ENCODE measurements at regions not wholly inside any gene's neighbourhood (a gene's known extent, or its start where the extent isn't known, plus 50 kb on each side); places are given as distances from the start of the nearest gene placed in this dataset.

DNA sequence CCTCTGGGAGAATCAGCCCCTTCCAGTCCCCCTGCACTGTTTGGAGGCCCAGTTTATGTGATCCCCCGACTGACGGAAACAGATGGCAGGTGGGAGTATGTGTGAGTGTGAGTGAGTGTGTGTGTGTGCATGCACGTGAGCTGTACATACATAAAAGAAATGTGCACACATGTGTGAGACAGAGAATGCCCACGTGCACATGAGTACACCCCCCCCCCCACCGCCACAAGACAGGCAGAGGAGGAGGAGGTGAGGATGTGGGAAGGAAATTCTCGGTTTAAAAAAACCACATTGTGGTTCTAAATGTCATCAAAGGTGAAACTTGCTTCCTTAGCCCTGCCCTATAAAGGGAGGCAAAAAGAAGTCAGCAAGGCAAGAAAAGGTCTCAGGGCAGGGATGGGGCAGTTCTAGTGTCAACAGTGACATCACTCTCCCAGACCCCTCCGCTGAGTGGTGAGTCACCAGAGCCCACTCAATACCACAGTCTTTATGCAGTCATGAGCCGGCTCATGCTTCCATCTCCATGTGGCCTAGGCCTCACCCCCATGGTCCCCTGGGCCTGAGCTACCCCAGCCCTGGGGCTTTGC, 79.2 kb upstream of the HSPA9 start:
- no peaks in the 10 kb centered on the region for H3K79me2 ChIP-seq (ENCODE audit: insufficient read depth, low read length)
- H3K4me1 Mint-ChIP-seq (ENCODE audit: low read depth, unreplicated experiment), result peaks cover 14% of the 10 kb centered on the region
- TF ChIP-seq CTCF (IDR thresholded peaks at IDR 0.05; ENCODE audit: insufficient read depth, low read depth, low read length), result no peak
- TF ChIP-seq EZH2 (IDR thresholded peaks at IDR 0.05; ENCODE audit: insufficient read depth, low read length), result no peak
- H3K27ac Mint-ChIP-seq (ENCODE audit: unreplicated experiment), result peak overlapping the region; percentile 58
- H3K9ac ChIP-seq (ENCODE audit: low read length), result peak overlapping the region; percentile 19
- DNase-seq (ENCODE audit: low read depth) (peak; percentile 76), FAIRE-seq (no peak)
- H3K4me3 ChIP-seq (ENCODE audit: insufficient read depth, low read depth, low read length), result no peak overlapping the region
- no peaks in the 10 kb centered on the region for H3K36me3 Mint-ChIP-seq (ENCODE audit: low read depth, unreplicated experiment)
- H4K20me1 ChIP-seq (ENCODE audit: insufficient read depth, low read length), result peaks cover 7% of the 10 kb centered on the region
- H3K9me3 ChIP-seq (ENCODE audit: insufficient read depth, low read depth, low read length), result no peaks in the 10 kb centered on the region
- peaks cover 3% of the 10 kb centered on the region for H3K9me3 Mint-ChIP-seq (ENCODE audit: unreplicated experiment)
- H3K27me3 Mint-ChIP-seq (ENCODE audit: low read depth, unreplicated experiment), result peaks cover 75% of the 10 kb centered on the region
- no peak overlapping the region for H3K27ac ChIP-seq (ENCODE audit: low read depth, low read length)
- H2AFZ ChIP-seq (ENCODE audit: low read depth, low read length), result no peak overlapping the region
- no peak overlapping the region for H3K4me3 Mint-ChIP-seq (ENCODE audit: unreplicated experiment)
- peaks cover 46% of the 10 kb centered on the region for H3K27me3 ChIP-seq (ENCODE audit: insufficient read depth, low read length)
- H3K36me3 ChIP-seq (ENCODE audit: insufficient read depth, low read length), result no peaks in the 10 kb centered on the region
- peaks cover 16% of the 10 kb centered on the region for H3K4me1 ChIP-seq (ENCODE audit: insufficient read depth, low read length)
- H3K4me2 ChIP-seq (ENCODE audit: low read length), result peak overlapping the region; percentile 60

DNA sequence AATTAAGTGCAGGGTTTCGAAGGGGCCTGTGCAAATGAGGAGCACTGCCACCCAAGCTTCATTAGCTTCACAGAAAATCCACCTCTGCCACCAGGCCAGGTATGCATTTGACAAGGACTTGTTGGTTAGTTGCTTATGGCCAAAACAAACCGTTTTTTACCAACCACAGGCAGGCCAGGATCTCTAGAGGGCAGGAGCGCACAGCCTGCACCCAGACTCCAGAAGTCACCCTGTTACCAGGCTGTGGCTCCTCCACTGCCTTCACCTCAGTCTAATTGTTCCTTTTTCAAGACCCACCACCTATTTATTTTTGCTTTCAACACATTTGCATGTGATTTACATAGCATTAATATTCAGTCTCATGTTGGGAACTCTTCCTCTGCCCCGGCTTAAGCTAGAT, 78.3 kb upstream of the HSPA9 start:
- no peak overlapping the region for H3K4me3 ChIP-seq (ENCODE audit: insufficient read depth, low read depth, low read length)
- H3K79me2 ChIP-seq (ENCODE audit: insufficient read depth, low read length), result no peaks in the 10 kb centered on the region
- H3K36me3 ChIP-seq (ENCODE audit: insufficient read depth, low read length), result no peaks in the 10 kb centered on the region
- Mint-ChIP-seq H3K27ac (ENCODE audit: unreplicated experiment) (no peak overlapping the region), H3K9me3 (ENCODE audit: unreplicated experiment) (peaks cover 3% of the 10 kb centered on the region), H3K36me3 (ENCODE audit: low read depth, unreplicated experiment) (no peaks in the 10 kb centered on the region), H3K27me3 (ENCODE audit: low read depth, unreplicated experiment) (peaks cover 75% of the 10 kb centered on the region), H3K4me1 (ENCODE audit: low read depth, unreplicated experiment) (peaks cover 14% of the 10 kb centered on the region), H3K4me3 (ENCODE audit: unreplicated experiment) (no peak overlapping the region)
- DNase-seq (ENCODE audit: low read depth) (no peak), FAIRE-seq (no peak)
- no peaks in the 10 kb centered on the region for H3K9me3 ChIP-seq (ENCODE audit: insufficient read depth, low read depth, low read length)
- H4K20me1 ChIP-seq (ENCODE audit: insufficient read depth, low read length), result peaks cover 7% of the 10 kb centered on the region
- H3K4me1 ChIP-seq (ENCODE audit: insufficient read depth, low read length), result peaks cover 16% of the 10 kb centered on the region
- H3K9ac ChIP-seq (ENCODE audit: low read length), result no peak overlapping the region
- H3K27ac ChIP-seq (ENCODE audit: low read depth, low read length), result no peak overlapping the region
- H3K4me2 ChIP-seq (ENCODE audit: low read length), result no peak overlapping the region
- no peak overlapping the region for H2AFZ ChIP-seq (ENCODE audit: low read depth, low read length)
- H3K27me3 ChIP-seq (ENCODE audit: insufficient read depth, low read length), result peaks cover 45% of the 10 kb centered on the region
- TF ChIP-seq EZH2 (IDR thresholded peaks at IDR 0.05; ENCODE audit: insufficient read depth, low read length) (no peak), CTCF (IDR thresholded peaks at IDR 0.05; ENCODE audit: insufficient read depth, low read depth, low read length) (peak; percentile 12)

DNA sequence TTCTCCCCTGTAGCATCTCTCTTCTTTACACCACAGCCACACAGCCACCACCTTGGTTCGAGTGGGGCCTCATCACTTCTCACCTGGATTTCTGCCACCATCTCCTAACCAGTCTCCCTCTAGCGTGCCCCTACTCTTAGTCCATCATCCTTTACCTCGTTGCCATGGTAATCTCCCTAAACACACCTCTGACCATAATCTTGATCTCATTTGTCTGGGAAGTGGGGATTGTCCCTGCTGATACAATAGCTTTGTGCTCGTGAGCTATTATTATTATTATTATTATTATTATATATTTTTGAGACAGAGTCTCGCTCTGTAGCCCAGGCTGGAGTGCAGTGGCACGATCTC, 76.5 kb upstream of the HSPA9 start:
- H3K36me3 ChIP-seq (ENCODE audit: insufficient read depth, low read length), result no peaks in the 10 kb centered on the region
- H3K27ac ChIP-seq (ENCODE audit: low read depth, low read length), result no peak overlapping the region
- DNase-seq (ENCODE audit: low read depth), result no peak
- Mint-ChIP-seq H3K4me3 (ENCODE audit: unreplicated experiment) (no peak overlapping the region), H3K4me1 (ENCODE audit: low read depth, unreplicated experiment) (peaks cover 18% of the 10 kb centered on the region), H3K27me3 (ENCODE audit: low read depth, unreplicated experiment) (peaks cover 79% of the 10 kb centered on the region), H3K36me3 (ENCODE audit: low read depth, unreplicated experiment) (no peaks in the 10 kb centered on the region), H3K9me3 (ENCODE audit: unreplicated experiment) (peaks cover 3% of the 10 kb centered on the region), H3K27ac (ENCODE audit: unreplicated experiment) (no peak overlapping the region)
- H3K9ac ChIP-seq (ENCODE audit: low read length), result no peak overlapping the region
- no peak for TF ChIP-seq EZH2 (IDR thresholded peaks at IDR 0.05; ENCODE audit: insufficient read depth, low read length)
- TF ChIP-seq CTCF (IDR thresholded peaks at IDR 0.05; ENCODE audit: insufficient read depth, low read depth, low read length), result no peak
- no peak for FAIRE-seq
- H3K4me1 ChIP-seq (ENCODE audit: insufficient read depth, low read length), result peaks cover 21% of the 10 kb centered on the region
- H3K9me3 ChIP-seq (ENCODE audit: insufficient read depth, low read depth, low read length), result no peaks in the 10 kb centered on the region
- H3K4me3 ChIP-seq (ENCODE audit: insufficient read depth, low read depth, low read length), result no peak overlapping the region
- H4K20me1 ChIP-seq (ENCODE audit: insufficient read depth, low read length), result peaks cover 7% of the 10 kb centered on the region
- H3K27me3 ChIP-seq (ENCODE audit: insufficient read depth, low read length), result peaks cover 37% of the 10 kb centered on the region
- H3K79me2 ChIP-seq (ENCODE audit: insufficient read depth, low read length), result no peaks in the 10 kb centered on the region
- H2AFZ ChIP-seq (ENCODE audit: low read depth, low read length), result no peak overlapping the region
- H3K4me2 ChIP-seq (ENCODE audit: low read length), result no peak overlapping the region
